GM18505 (cell line): ENCODE measurements at regions not wholly inside any gene's neighbourhood (a gene's known extent, or its start where the extent isn't known, plus 50 kb on each side); places are given as distances from the start of the nearest gene placed in this dataset.
"Not testable (repeated sequence)": the region's sequence is repeated elsewhere in the genome, so short reads cannot be mapped to it uniquely, and the experiment has no call there.

Source experiments
- ATAC-seq: cut with Tn5 transposase; IDR thresholded peaks from one replicate; pipeline ENCODE4 v1.9.1; 2021; ENCODE audit not compliant: unreplicated experiment
- POLR2A ChIP-seq: IDR thresholded peaks from 4 replicates; pipeline ENCODE4 v1.6.1; 2011; ENCODE audit warnings: borderline replicate concordance; ENCODE audit not compliant: insufficient read depth, insufficient read length; ENCODE audit errors: extremely low read depth

DNA sequence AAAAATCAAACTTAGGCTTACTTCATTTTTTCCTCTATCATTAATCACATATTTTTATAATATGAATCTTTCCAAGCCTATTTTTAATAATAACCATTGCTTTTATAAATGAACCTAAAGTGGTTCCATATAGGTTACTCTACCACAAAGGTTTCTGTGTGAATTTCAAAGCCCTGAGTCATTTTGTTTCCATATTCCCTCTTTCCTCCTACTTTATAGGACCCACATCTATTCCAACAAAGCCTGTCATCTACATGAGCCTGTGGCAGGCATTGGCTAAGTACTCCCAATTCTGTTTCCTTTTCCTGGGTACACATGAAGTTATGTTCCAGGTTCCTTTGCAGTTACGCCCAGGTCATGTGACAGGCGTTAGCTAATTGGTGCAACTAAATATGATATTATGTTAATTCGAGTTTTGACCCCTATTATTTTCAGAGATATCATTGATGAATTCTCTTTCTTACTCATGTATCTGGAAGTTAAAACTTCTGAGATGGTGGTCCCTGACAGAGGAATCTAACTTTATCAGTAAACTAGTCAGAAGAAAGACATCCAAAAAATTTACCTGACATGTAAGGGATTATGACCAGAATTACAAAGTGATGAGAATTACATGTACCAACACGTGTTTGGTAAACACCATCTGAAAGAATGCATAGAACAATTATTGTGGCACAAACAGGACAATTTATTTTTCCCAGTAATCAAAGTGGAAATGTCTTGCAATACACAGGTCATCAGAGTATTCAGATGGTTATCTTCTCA lies 1264.0 kb upstream of the CNTN5 start:
- TF ChIP-seq POLR2A, result no peak
- no peak for ATAC-seq

DNA sequence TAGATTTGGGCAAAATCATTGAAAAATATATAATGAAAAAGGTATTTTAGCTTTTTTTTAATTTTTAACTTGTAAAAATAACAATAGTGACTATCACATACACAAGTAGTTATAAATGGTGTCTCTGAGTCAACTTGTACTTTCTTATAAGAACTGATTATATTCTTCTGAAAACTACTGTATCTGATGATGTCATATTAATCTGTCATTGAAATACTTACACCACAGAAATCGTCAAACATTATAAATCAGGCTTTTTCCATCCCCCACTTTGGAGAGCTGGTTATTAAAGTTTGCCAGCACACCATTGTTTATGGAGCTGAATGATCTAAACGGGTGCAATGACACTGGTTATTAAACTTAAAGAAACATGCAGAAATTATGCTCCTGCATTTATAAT lies 1259.6 kb upstream of the CNTN5 start:
- no peak for ATAC-seq
- TF ChIP-seq POLR2A, result no peak

DNA sequence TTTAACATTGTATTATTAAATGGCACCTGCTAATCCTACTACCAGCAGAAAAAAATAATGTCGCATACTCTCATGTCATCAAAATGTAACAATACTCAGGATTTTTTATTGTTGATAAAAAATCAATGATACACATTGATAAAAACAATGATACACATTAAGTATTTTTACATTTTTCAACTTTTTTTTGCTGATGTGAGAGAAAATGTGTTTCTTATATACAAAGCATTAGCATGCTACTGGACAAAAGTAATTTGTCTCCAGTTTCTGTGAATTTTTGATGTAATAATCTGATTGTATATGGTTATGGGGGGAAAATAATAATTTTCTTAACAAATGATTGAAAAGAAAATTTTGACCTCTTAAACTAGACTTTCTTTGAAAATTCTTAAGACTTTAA lies 1256.6 kb upstream of the CNTN5 start:
- TF ChIP-seq POLR2A, result no peak
- no peak for ATAC-seq

DNA sequence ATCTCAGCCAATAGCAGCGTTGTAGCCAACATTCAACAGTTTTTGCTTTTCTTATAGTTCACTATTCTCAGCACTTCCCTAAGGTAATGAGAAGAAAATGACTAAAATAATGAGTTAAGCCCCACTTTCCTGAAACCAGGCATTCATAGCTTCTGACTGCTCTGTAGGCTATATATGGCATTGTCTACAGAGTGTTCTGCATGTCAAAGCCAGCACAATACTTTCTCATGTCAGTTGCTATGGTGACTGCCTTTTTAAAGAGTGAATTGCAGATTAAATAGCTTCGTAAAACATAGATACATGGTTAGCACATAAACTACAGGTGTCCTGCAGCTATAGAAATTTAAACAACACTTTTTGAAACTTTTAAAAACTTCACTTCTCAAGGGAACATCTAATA lies 1256.1 kb upstream of the CNTN5 start:
- no peak for TF ChIP-seq POLR2A
- no peak for ATAC-seq

DNA sequence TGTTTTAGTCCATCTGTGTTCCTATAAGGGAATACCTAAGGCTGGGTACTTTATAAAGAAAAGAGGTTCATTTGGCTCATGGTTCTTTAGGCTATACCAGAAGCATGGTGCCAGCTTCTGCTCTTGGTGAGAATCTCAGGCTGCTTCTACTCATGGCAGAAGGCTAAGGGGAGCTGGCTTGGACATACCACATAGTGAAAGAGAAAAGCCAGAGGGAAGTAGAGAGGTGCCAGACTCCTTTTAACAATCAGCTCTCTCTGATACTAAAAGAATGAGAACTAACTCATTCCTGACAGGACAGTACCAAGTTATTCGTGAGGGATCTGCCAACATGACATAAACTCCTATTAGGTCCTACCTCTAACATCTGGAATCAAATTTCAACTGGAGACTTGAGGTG lies 1250.2 kb upstream of the CNTN5 start:
- ATAC-seq, result no peak

DNA sequence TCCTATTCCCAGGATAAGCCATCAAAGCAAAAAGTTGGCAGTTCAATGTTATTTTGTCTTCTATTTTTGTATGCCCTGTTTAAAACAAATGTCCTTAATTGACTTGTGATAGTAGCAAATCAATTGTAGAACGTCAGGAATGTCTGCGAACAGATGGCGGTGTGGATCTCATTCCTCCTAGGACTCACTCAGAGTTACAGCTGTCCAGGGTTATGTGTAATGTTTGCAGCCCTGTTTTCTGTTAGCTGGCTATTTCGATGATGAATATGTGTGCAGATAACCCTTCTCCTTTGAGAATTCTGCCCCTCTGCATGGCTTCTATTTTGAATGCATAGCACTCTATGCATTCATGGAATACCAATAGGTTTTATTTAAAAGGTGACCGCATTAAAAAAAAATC lies 1248.0 kb upstream of the CNTN5 start:
- ATAC-seq, result no peak
- TF ChIP-seq POLR2A, result no peak

More for the DNA sequence above, 1250.2 kb upstream of the CNTN5 start:
- no peak for TF ChIP-seq POLR2A

DNA sequence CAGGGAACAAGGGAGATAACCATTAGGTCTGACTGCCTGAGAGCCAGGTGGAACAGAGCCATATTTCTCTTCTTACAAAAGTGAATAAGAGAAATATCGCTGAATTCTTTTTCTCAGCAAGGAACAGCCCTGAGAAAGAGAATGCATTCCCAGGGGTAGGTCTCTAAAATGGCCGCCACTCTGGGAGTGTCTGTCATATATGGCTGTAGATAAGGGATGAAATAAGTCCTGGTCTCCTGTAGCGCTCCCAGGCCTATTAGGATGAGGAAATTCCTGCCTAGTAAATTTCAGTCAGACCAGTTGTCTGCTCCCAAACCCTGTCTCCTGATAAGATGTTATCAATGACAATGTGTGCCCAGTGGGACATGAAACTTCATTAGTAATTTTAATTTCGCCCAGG lies 1236.4 kb upstream of the CNTN5 start:
- not testable (repeated sequence) for ATAC-seq

DNA sequence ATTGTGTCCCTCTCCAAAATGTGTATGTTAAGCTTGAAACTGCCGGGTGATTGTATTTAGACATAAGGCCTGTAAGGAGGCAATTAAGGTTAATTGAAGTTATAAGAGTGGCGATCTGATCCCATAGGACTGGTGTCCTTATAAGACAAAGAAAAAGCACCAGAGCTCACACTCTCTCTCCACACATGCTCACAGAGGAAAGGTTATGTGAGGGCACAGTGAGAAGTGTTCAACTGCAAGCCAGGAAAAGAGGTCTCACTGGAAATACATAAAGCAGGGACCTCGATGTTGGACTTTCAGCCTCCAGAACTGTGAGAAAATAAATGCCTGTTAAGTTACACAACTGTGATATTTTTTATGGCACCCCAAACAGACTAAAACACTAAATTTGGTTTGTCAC lies 1233.8 kb upstream of the CNTN5 start:
- ATAC-seq, result no peak
- TF ChIP-seq POLR2A, result no peak

DNA sequence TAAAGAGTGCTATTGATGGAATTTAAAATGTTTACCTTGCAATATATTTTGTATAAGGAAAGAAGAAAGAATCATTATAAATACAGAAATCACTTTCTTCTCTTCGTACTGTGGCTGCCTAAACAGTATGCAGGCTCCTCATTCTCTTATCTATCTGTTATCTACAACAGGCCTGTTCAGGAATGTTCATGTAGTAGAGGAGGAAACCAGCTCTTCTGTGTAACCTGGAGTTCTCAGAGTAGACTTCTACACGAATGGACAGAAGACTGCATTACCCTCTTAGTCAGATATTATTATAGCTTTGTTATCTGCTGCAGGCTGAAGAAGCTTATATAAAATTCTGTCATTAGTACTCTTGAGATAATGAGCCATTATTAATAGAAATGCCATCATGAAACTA lies 1225.9 kb upstream of the CNTN5 start:
- ATAC-seq, result no peak
- no peak for TF ChIP-seq POLR2A

DNA sequence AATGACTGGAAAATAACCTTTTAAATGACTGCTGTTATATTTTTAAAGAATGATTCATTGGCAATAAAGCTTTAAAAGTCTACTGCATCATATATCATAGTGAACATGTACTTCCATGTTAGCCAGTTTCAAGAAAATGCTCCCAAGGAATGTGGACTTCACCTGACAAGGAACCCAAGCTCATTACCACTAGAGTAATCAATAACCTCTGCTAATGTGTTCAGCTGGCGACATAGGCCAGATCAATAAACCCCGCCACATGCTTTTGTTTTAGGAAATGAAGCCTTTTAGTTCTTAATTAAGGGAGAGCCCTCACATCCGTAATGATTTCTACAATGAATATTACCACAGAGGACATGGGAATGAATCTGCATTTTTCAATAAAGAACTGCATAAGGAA lies 1219.9 kb upstream of the CNTN5 start:
- ATAC-seq, result no peak

DNA sequence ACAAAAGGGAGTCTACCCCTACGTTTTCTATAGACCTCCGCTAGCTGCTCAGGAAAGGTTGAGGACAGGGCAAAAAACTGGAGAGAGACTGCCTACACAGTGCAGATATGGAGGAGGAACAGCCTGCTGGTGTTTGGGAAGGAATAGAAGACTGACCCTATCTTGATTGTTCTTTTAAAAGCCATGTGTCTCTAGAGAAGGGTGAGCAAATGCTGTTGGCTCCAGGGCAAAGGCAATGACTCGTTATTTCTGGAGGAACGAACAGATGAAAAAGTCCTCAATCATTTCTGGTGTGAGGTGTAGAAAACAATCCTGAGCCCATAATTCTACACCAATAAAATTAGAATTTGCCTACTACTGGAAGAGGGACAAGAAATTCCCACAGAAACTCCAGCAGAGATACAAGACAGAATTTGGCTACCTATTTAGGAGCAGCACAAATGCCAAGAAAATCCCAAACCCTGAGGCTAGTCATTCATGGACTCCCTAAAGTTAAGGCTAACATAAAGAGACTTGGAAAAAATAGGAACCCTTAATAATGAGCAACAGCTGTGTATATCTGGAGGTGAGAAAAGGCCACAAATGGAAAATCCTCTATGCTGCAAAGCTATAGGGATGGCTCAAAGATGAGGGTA lies 1206.3 kb upstream of the CNTN5 start:
- no peak for ATAC-seq
- TF ChIP-seq POLR2A, result no peak

More for the DNA sequence above, 1219.9 kb upstream of the CNTN5 start:
- TF ChIP-seq POLR2A, result no peak

DNA sequence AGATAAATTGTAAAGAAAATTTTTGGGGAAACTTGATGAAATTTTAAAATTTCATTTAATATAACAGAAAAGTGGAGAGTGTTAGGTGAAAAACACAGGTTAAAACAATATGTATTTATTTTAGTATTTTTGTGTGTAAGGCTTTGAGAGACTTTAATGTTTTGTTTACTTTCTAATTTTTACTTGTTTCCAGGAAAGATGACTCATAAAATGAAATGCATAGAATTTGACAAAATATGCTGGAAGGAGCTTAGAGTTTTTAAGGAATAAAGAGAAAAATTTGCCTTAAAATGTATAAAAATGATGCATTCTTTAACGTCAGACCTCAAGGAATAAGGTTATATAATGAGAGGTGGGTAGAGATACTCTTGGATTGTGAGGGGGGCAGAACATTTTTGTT lies 1205.1 kb upstream of the CNTN5 start:
- TF ChIP-seq POLR2A, result no peak
- no peak for ATAC-seq

DNA sequence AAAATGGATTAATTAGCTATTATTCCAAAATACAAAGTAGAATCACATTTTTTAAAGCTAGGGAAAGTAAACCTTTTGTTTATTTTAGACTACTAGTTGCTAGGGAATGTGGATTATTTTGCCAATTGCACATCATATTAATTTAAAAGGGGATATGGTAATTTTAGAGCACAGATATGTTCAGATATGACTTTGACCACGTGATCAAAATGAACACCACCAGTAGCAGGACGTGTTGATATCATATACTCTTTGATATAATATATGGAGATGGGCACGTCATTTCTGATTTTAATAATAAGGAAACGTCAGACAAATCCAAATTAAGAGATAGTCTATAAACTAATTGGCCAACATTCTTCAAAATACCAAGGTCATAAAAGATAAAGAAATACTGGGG lies 1188.3 kb upstream of the CNTN5 start:
- TF ChIP-seq POLR2A, result no peak
- ATAC-seq, result no peak

DNA sequence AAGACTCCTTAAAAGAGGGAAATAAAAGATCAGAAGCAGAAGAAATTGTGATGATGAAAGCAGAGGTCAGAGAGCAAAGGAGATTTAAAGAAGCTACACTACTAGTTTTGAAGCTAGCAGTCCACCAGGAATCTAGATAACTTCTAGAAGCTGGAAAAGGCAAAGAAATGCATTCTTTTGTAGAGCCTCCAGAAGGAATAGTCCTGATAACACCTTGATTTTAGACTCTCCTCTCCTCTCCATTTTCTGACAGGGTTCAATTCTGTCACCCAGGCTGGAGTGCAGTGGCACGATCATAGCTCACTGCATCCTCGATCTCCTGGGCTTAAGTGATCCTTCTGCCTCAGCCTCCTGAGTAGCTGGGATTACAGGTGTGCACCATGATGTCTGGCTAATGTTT lies 1187.3 kb upstream of the CNTN5 start:
- no peak for TF ChIP-seq POLR2A
- ATAC-seq, result no peak
